Prostate gland (tissue), 2 donors: ENCODE measurements at regions not wholly inside any gene's neighbourhood (a gene's known extent, or its start where the extent isn't known, plus 50 kb on each side); places are given as distances from the start of the nearest gene placed in this dataset.

Source experiments
- POLR2A ChIP-seq: fragments of 450-650 bp; IDR thresholded peaks from one replicate; pipeline ENCODE4 v1.6.1; 2016; ENCODE audit warnings: antibody characterized with exemption, mild to moderate bottlenecking
- TF ChIP-seq, protein P1 (sequence below), 4 experiments: fragments of 200-600 bp in 2 of 4; fragments of 450-650 bp in 2 of 4; sonication (generic) in 2 of 4; IDR thresholded peaks; 1 replicate in 3 of 4; 2 replicates in 1 of 4; pipeline ENCODE4 v1.5.1; 2016 to 2019; ENCODE audit warnings: antibody characterized with exemption in 4 of 4, mild to moderate bottlenecking in 2 of 4, moderate library complexity in 2 of 4

DNA sequence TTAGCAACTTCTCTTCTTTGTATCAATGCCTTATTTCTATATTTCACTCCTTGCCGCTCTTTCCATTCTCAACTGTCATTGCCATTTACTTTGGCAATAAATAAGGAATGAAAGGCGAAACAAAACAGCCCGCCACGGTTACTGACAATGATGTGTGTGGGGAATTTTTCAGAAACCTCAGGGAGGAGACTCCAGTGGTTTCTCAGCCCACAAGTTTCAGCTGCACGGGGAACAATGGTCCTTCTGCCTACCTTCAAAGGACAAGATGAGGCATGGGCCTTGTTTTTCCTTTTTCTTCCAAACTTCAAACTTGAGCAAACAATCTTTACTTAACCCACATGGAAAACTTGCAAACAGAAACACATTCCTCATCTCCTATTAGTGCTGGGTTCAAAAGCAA is 409.4 kb downstream of the METTL15 start:
- TF ChIP-seq, protein P1, sequence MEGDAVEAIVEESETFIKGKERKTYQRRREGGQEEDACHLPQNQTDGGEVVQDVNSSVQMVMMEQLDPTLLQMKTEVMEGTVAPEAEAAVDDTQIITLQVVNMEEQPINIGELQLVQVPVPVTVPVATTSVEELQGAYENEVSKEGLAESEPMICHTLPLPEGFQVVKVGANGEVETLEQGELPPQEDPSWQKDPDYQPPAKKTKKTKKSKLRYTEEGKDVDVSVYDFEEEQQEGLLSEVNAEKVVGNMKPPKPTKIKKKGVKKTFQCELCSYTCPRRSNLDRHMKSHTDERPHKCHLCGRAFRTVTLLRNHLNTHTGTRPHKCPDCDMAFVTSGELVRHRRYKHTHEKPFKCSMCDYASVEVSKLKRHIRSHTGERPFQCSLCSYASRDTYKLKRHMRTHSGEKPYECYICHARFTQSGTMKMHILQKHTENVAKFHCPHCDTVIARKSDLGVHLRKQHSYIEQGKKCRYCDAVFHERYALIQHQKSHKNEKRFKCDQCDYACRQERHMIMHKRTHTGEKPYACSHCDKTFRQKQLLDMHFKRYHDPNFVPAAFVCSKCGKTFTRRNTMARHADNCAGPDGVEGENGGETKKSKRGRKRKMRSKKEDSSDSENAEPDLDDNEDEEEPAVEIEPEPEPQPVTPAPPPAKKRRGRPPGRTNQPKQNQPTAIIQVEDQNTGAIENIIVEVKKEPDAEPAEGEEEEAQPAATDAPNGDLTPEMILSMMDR (IDR thresholded peaks at IDR 0.05), result no peak
- TF ChIP-seq POLR2A, result no peak
